HUDEP-2 (cell line): ENCODE measurements at regions not wholly inside any gene's neighbourhood (a gene's known extent, or its start where the extent isn't known, plus 50 kb on each side); places are given as distances from the start of the nearest gene placed in this dataset.

Source experiments
- DNase-seq, 76 experiments: peaks; one replicate each; lab custom pipeline; 2025; ENCODE audit not compliant: unreplicated experiment in 76 of 76; lab: John Stamatoyannopoulos, UW

DNA sequence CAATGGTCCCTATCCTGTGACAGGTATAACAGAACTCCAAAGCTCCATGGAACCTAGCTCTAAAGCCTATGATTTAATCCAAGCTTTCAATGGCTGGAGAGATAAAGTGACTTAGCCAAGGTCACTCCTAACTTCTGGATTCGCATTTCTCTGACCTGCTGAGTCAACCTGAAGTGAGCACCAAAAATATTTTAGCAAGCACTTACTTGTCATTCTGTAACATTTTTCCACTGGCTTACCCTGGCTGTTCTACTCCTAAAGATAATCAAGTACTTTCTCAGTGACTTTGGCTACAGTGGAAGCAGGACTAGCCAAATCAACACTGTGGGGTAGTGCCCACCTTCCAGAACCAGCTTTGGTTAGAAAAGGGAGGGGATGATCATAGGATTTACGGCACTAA is 188.3 kb downstream of the OGFRL1 start:
- DNase-seq: no peak

DNA sequence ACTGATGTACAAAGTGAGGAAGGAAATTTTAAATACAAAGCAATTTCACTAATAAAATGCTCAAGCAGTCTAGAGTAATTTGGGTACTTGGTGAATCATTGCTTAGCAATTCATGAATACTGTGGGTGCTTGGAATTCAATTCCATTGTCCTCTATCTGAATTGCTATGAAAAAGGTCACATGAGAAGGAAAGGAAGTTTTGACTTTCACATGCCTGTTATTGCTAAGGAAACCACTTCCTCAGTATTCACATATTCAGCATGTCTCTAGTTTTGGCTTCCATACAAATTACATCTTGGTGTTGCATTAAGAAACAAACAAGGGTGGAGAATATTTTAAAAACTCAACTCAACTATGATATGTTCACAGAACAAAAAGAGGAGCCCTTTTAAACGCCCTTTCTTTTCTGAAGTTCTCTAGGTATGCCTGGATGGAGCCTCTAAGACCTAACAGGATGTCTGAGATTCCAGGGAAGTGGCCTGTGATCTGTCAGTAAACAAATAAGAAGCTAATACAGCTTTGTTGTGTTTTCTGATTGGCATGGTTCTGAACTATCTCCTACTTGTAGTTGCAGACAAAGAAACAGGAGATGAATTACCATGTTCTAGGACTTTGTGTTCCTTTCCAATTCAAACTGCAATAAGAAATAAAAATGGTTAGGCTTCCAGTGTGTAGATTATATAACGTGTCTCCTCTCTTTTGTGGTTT is 190.4 kb downstream of the OGFRL1 start:
- DNase-seq: no peak

DNA sequence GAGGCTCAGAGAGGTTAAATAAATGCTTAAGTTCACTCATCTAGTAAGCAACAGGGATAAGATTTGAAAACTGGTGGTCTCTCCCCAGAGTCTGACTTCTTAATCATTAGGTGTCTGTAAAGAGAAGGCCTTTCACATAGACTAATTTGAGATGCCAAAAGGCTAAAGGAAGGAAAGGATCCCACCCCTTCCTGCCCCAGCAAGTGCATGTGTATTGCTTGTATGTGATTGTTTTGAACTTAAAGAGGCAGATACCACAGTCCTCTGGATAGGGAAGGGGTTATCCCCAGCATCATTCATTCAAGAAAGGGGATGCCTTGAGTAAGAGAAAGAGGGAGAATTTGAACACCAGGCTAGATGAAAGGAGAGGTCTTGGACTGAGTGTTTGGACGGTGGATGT is 192.0 kb downstream of the OGFRL1 start:
- no peak for DNase-seq

GRCh38 chr6:71481011-71481410 is 192.4 kb downstream of the OGFRL1 start:
- no peak for DNase-seq

GRCh38 chr6:71481801-71482200 is 193.2 kb downstream of the OGFRL1 start:
- DNase-seq: no peak

GRCh38 chr6:71482742-71483141 is 194.1 kb downstream of the OGFRL1 start:
- DNase-seq: no peak

DNA sequence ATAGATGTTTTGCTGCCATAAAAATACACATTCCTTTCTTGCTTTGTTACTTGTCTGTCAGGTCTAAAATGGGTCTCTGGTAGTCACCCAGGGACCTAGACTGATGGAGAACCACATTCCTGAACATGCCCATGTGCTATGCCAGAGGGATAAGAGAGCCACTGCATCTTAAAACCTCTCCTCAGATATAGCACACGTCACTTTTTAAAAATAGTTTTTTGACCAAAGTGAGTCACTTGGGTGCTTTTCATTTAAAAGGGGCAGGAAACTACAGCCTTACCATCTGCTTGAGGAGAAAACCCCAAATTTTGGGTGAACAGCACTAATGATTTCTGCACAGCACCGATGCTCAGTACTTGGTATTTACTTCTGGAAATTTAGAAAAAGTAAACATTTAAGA is 197.8 kb downstream of the OGFRL1 start:
- no peak for DNase-seq

- no peak for DNase-seq
These were observed 199.6 kb downstream of the OGFRL1 start for GRCh38 chr6:71488186-71488585.

DNA sequence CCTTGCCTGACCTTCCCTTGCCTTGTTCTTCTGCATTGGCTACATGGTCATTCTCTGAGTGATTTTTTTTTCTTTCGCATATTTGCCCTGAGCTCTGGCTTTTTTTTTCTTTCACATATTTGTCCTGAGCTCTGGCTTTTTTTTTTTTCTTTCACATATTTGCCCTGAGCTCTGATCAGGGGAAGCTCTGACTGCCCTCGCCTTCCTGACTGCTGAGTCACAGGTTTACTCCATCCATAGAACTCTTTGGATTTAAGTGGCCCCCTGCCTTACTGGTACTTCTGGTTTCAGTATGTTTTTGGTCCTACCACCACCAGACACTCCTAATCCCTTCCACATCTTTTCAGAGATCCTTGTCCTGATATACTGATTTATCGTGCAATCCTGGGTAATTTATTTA is 201.1 kb downstream of the OGFRL1 start:
- no peak for DNase-seq

GRCh38 chr6:71490876-71491275 is 202.3 kb downstream of the OGFRL1 start:
- DNase-seq: no peak

- no peak for DNase-seq
These were observed 203.2 kb downstream of the OGFRL1 start for GRCh38 chr6:71491844-71492243.

- no peak for DNase-seq
These were observed 204.1 kb downstream of the OGFRL1 start for GRCh38 chr6:71492668-71493067.

- no peak for DNase-seq
These were observed 207.6 kb downstream of the OGFRL1 start for GRCh38 chr6:71496018-71496721.

GRCh38 chr6:71496722-71497033 is 208.1 kb downstream of the OGFRL1 start:
- no peak for DNase-seq

DNA sequence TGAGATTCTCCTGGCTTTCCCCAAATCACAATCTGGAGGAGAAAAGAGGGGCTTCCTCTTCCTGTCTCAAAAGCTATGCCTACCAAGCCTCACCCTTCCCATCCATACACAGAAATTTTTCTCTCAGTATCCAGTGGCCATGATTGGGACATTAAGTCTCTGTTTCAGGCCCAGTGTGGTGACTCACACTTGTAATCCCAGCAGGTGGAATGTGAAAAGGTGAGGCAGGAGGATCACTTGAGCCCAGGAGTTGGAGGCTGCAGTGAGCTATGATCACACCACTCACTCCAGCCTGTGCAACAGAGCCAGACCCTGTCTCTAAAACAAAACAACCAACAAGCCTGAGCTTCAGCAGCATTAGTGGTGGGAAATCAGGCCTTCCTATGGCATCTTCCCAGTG is 210.0 kb downstream of the OGFRL1 start:
- no peak for DNase-seq

- DNase-seq: no peak
These were observed 211.1 kb downstream of the OGFRL1 start for GRCh38 chr6:71499667-71500066.

GRCh38 chr6:71502168-71502567 is 213.6 kb downstream of the OGFRL1 start:
- no peak for DNase-seq

DNA sequence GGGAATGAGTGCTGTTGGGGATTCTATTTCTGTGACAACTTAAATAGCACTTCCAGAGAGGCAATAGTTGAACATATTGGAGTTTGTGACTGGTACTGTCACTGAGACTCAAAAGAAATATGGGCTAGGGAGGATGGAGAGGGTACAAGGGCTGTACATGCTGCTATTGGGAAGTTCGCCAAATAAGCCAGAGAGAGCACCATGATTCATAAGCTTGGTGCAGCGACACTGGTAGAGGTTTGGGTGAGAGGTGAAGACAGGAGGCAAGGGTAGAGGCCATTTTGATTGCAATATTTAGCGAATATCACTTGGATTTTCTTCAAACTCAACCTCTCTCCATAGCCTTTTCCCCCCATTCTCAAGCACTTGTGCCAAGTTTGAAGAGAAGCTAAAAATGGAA is 214.3 kb downstream of the OGFRL1 start:
- DNase-seq: no peak

DNA sequence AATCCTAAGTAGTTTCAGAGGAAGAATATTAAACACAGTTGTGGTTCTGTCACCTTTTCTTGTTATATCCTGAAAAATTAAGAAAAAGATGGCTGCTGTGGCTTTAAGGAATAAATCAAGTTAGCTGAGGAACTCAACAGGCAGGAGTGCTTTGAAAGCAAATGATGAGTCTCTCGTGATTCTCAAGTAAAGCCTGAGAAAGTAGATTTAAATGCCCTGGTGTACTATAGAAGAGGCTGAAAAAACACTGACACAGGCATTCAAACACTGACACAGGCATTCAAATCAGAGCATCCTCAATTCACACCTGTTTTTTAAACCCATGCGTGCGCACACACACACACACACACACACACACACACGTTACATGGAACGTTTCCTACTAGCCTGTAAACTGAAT is 218.6 kb downstream of the OGFRL1 start:
- DNase-seq: no peak

- DNase-seq: no peak
These were observed 220.8 kb downstream of the OGFRL1 start for GRCh38 chr6:71509191-71510005.

- DNase-seq: peak in 3 of 76 experiments; percentile 1 to 8 (median 2)
These were observed 221.6 kb downstream of the OGFRL1 start for GRCh38 chr6:71510057-71510713.
